DND-41 (cell line): ENCODE measurements at regions not wholly inside any gene's neighbourhood (a gene's known extent, or its start where the extent isn't known, plus 50 kb on each side); places are given as distances from the start of the nearest gene placed in this dataset.

Experiments used
- CTCF ChIP-seq: IDR thresholded peaks from 2 replicates; pipeline ENCODE4 v1.5.1; 2012; ENCODE audit warnings: borderline replicate concordance, low read length, moderate library complexity, mild to moderate bottlenecking; ENCODE audit not compliant: poor library complexity, severe bottlenecking; ENCODE audit errors: extremely low read depth
- EZH2 ChIP-seq: IDR thresholded peaks from 3 replicates; pipeline ENCODE4 v1.6.1; 2012; ENCODE audit warnings: borderline replicate concordance, low read depth, mild to moderate bottlenecking, moderate library complexity, low read length, inconsistent platforms; ENCODE audit not compliant: severe bottlenecking

DNA sequence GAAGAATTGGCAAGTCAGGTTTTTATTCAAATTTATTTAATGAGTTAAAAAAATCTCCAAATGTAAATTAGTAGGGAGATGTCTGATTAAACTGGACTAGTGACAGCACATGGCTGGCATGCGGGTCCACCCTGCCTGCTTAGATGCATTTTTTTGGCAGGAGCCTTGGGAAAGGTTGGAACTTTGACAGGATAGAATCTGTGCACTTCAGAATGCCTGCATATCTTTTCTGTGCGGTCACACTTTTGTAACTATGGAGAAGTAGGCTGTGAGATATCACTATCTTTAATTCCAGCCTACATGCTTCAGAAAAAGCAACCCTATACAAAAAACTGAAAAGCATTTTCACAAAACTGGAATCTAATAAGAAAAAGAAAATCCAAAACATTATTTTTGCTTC lies 317.8 kb downstream of the MBD2 start:
- TF ChIP-seq CTCF (no peak), EZH2 (no peak)
